ENCODE measurements at regions not wholly inside any gene's neighbourhood (a gene's known extent, or its start where the extent isn't known, plus 50 kb on each side); places are given as distances from the start of the nearest gene placed in this dataset.

DNA sequence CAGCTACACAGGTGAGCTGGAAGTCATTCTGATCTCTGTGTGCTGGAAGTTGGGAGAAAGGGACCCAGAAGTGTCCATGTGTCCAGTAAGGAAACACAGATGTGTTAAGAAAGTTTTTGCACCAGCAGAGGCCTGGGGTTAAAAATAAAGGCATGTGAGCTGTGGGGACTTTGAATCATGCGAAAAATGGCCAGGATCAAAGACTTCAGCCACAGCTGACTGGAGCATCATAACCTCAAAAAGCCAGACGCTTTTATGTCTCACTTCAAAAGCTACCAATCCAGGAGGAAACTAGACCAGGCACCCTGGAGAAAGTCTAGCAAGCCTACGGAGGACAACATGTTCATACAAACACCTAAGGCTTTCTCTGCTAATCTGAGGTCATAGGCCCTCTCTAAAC is 503.6 kb upstream of the REG3G start (continued):
- TF ChIP-seq, protein P1, sequence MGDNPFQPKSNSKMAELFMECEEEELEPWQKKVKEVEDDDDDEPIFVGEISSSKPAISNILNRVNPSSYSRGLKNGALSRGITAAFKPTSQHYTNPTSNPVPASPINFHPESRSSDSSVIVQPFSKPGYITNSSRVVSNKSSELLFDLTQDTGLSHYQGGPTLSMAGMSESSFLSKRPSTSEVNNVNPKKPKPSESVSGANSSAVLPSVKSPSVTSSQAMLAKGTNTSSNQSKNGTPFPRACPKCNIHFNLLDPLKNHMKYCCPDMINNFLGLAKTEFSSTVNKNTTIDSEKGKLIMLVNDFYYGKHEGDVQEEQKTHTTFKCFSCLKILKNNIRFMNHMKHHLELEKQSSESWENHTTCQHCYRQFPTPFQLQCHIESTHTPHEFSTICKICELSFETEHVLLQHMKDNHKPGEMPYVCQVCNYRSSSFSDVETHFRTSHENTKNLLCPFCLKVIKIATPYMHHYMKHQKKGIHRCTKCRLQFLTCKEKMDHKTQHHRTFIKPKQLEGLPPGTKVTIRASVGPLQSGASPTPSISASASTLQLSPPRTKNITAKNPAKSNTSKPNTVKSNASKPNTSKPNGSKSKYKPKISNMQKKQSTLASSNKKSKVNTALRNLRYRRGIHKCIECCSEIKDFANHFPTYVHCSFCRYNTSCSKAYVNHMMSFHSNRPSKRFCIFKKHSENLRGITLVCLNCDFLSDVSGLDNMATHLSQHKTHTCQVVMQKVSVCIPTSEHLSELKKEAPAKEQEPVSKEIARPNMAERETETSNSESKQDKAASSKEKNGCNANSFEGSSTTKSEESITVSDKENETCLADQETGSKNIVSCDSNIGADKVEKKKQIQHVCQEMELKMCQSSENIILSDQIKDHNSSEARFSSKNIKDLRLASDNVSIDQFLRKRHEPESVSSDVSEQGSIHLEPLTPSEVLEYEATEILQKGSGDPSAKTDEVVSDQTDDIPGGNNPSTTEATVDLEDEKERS (CRISPR knock-in tag; IDR thresholded peaks at IDR 0.05), result no peak

DNA sequence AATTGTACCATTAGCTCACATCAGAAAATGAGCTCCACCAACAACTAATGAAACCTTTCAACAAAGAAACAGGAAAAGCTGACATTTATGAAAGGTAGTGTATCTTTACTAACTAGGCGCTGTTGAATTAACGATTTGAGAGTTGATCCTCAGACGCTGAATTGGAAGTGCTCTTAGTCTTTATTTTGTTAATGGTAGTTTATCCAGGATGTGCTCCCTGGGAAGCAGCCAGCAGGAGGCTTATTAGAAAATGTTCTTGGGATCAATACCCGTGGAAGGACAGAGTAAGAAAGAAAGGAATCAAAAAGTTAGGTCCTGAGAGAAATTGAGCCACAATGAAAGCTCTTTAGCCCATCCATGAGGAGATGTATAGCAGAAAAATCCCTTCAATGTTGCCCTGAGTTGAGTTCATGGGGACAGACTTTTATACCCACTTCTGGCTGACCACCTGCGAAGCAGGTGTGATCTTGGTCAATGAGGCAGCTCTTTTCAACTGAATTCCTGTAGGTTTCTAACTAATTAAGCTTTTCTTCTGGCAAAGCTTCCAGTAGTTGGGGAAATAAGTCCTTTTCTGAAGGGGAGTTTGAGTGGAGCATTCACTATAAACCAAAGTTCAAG is 492.6 kb upstream of the REG3G start:
- 79% methylated on average over 5 of the region's 5 CpGs for WGBS (ENCODE audit: low lambda C conversion rate)
- Histone ChIP-seq H2AFZ (ENCODE audit: low read length) (no peak overlapping the region), H3K79me2 (ENCODE audit: insufficient read depth, low read length) (peaks cover 99% of the 10 kb centered on the region), H4K20me1 (ENCODE audit: insufficient read depth, low read length) (peaks cover 34% of the 10 kb centered on the region), H3K9ac (ENCODE audit: insufficient read depth, low read depth, low read length) (no peak overlapping the region), H3K27ac (ENCODE audit: extremely low read length, insufficient read depth, low read length) (no peak overlapping the region), H3K36me3 (replicated peaks in 1 of 2; ENCODE audit: control insufficient read depth in 1 of 2, insufficient read depth in 2 of 2, low read length in 2 of 2) (peaks cover 3 to 4% of the 10 kb centered on the region in 2 experiments; a peak in 1 of 5 replicates), H3K9me3 (ENCODE audit: low read length) (no peaks in the 10 kb centered on the region), H3K4me1 (ENCODE audit: insufficient read depth, low read length) (peaks cover 50% of the 10 kb centered on the region), H3K4me2 (ENCODE audit: low read depth, low read length) (no peak overlapping the region), H3K4me3 (replicated peaks in 1 of 3; ENCODE audit: insufficient read depth in 1 of 3, low read depth in 2 of 3, low read length in 3 of 3) (no peak overlapping the region), H3K27me3 (ENCODE audit: control insufficient read depth in 1 of 2, insufficient read depth in 2 of 2, low read length in 2 of 2) (no peaks in the 10 kb centered on the region)
- DNase-seq (ENCODE audit: low spot score), result no peak
- no peak for FAIRE-seq
- POLR2A ChIA-PET, result interaction anchor here (2.1 kb wide), 1 partner anchor 9 kb away, joined by 19 read pairs; no protein-coding TSS in a partner anchor
- BruUV-seq (replicated peaks), result no TSS peak
- in situ Hi-C loops (cut with HindIII; ENCODE audit: extremely low pct_ligation_motif_present, low pct_unique_long_range_greater_than_20kb), result no loop called here
- intact Hi-C loops (cut with micrococcal nuclease; ENCODE audit: unreplicated experiment), result loop anchor here (1.0 kb wide), 1 partner anchor 8 kb away; no protein-coding TSS in a partner anchor
- CTCF ChIA-PET (ENCODE audit: low intra/inter-chr PET ratio, low total read pairs), result no interaction called here
- TF ChIP-seq, protein P2, sequence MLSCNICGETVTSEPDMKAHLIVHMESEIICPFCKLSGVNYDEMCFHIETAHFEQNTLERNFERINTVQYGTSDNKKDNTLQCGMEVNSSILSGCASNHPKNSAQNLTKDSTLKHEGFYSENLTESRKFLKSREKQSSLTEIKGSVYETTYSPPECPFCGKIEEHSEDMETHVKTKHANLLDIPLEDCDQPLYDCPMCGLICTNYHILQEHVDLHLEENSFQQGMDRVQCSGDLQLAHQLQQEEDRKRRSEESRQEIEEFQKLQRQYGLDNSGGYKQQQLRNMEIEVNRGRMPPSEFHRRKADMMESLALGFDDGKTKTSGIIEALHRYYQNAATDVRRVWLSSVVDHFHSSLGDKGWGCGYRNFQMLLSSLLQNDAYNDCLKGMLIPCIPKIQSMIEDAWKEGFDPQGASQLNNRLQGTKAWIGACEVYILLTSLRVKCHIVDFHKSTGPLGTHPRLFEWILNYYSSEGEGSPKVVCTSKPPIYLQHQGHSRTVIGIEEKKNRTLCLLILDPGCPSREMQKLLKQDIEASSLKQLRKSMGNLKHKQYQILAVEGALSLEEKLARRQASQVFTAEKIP (CRISPR knock-in tag; IDR thresholded peaks at IDR 0.05; ENCODE audit: borderline replicate concordance), result no peak
- TF ChIP-seq MTF1 (CRISPR knock-in tag; IDR thresholded peaks at IDR 0.05), result no peak
- TF ChIP-seq SP4 (CRISPR knock-in tag; IDR thresholded peaks at IDR 0.05), result no peak
- no peak for TF ChIP-seq ZNF451 (CRISPR knock-in tag; IDR thresholded peaks at IDR 0.05)
- no peak for TF ChIP-seq HOXA3 (CRISPR knock-in tag; IDR thresholded peaks at IDR 0.05)
- TF ChIP-seq NCOA5 (CRISPR knock-in tag; IDR thresholded peaks at IDR 0.05), result no peak
- TF ChIP-seq, protein P3, sequence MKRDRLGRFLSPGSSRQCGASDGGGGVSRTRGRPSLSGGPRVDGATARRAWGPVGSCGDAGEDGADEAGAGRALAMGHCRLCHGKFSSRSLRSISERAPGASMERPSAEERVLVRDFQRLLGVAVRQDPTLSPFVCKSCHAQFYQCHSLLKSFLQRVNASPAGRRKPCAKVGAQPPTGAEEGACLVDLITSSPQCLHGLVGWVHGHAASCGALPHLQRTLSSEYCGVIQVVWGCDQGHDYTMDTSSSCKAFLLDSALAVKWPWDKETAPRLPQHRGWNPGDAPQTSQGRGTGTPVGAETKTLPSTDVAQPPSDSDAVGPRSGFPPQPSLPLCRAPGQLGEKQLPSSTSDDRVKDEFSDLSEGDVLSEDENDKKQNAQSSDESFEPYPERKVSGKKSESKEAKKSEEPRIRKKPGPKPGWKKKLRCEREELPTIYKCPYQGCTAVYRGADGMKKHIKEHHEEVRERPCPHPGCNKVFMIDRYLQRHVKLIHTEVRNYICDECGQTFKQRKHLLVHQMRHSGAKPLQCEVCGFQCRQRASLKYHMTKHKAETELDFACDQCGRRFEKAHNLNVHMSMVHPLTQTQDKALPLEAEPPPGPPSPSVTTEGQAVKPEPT (CRISPR knock-in tag; IDR thresholded peaks at IDR 0.05; ENCODE audit: low read depth), result no peak
- no peak for TF ChIP-seq ZNF792 (CRISPR knock-in tag; IDR thresholded peaks at IDR 0.05)
- no peak for TF ChIP-seq TSC22D2 (CRISPR knock-in tag; IDR thresholded peaks at IDR 0.05; ENCODE audit: borderline replicate concordance)
- TF ChIP-seq BRD4 (CRISPR knock-in tag; IDR thresholded peaks at IDR 0.05), result no peak
- TF ChIP-seq, protein P4, sequence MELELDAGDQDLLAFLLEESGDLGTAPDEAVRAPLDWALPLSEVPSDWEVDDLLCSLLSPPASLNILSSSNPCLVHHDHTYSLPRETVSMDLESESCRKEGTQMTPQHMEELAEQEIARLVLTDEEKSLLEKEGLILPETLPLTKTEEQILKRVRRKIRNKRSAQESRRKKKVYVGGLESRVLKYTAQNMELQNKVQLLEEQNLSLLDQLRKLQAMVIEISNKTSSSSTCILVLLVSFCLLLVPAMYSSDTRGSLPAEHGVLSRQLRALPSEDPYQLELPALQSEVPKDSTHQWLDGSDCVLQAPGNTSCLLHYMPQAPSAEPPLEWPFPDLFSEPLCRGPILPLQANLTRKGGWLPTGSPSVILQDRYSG (CRISPR knock-in tag; IDR thresholded peaks at IDR 0.05), result no peak
- no peak for TF ChIP-seq IRF2 (CRISPR knock-in tag; IDR thresholded peaks at IDR 0.05)
- no peak for TF ChIP-seq MBD4 (IDR thresholded peaks at IDR 0.05; ENCODE audit: borderline replicate concordance, low read length)
- TF ChIP-seq ZNF678 (CRISPR knock-in tag; IDR thresholded peaks at IDR 0.05), result no peak
- no peak for TF ChIP-seq POLR2G (IDR thresholded peaks at IDR 0.05; ENCODE audit: low read depth, low read length)
- no peak for ATAC-seq

Data from HepG2 (cell line).